HUES6 (cell line): ENCODE measurements at regions not wholly inside any gene's neighbourhood (a gene's known extent, or its start where the extent isn't known, plus 50 kb on each side); places are given as distances from the start of the nearest gene placed in this dataset.
"Not testable (repeated sequence)": the region's sequence is repeated elsewhere in the genome, so short reads cannot be mapped to it uniquely, and the experiment has no call there.

Experiments used
- H3K27ac ChIP-seq: 2 replicates; pipeline ENCODE4 v1.7.0; 2013; ENCODE audit warnings: low read depth, mild to moderate bottlenecking, low read length, inconsistent platforms
- H3K27me3 ChIP-seq: 2 replicates; pipeline ENCODE4 v1.6.1; 2013; ENCODE audit warnings: low read length; ENCODE audit not compliant: control insufficient read depth, insufficient read depth
- H3K36me3 ChIP-seq: 2 replicates; pipeline ENCODE4 v1.6.1; 2013; ENCODE audit warnings: low read length; ENCODE audit not compliant: control insufficient read depth, insufficient read depth
- H3K4me1 ChIP-seq: 2 replicates; pipeline ENCODE4 v1.6.1; 2013; ENCODE audit warnings: low read length; ENCODE audit not compliant: control insufficient read depth, insufficient read depth
- H3K4me3 ChIP-seq: 2 replicates; pipeline ENCODE4 v1.5.1; 2013; ENCODE audit warnings: low read depth, low read length
- H3K9ac ChIP-seq: one replicate; pipeline ENCODE4 v1.6.1; 2013; ENCODE audit warnings: mild to moderate bottlenecking, low read length
- H3K9me3 ChIP-seq: 2 replicates; pipeline ENCODE4 v1.6.1; 2013; ENCODE audit warnings: low read depth, low read length; ENCODE audit not compliant: control insufficient read depth, insufficient read depth

DNA sequence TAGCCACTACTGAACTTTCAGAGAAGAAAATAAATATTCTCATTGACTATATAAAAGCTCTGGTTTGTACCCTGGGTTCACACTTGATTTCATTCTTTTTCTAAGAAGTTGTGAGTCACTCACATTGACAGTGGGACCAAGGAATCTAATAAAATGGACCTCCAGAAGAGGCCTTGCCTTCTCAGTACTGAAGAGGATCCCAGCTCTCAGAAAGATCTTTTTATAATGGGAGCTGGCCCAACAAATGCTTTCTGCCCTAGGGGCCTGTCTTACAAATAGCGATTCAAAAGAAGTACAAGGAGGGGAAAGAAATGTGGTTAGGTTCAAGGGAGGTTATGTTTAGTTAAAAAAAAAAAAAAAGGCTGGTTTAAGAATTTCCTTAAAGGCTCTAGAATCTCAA lies 237.9 kb downstream of the ISL1 start:
- Histone ChIP-seq H3K9ac (no peak overlapping the region), H3K9me3 (peaks cover 3% of the 10 kb centered on the region; the same call in 1 of the 2 replicates), H3K27ac (no peak overlapping the region), H3K27me3 (no peaks in the 10 kb centered on the region), H3K4me1 (peaks cover 21% of the 10 kb centered on the region), H3K4me3 (no peak overlapping the region), H3K36me3 (no peaks in the 10 kb centered on the region)

DNA sequence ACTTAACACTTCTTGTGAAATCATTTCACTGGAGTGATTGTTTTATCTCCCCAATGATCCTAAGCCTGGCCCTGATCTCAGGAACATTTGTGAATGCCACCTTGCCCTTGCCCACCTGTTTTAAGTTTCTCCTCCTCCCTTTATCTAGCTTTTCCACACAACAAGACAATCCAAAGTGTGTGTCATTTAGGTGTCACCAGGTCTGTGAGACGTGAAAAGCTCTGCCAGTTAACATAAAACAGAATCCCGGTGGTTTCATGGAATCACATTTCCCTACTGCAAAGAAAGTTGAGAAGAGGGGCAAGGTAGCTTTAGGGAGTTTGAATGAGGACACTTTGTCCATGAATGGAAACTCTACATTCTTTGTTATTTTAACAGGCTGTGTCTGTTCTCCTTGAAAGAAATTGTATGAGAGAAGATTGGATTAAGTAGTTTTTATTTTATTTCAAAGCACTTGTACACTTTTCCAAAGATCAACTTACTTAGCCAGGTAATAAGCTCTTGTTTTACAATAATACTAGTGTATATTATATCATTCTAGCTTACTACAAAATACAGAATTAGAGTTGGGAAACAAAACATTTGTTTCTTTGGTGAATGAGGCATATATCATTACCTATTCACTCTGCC lies 239.0 kb downstream of the ISL1 start:
- peaks cover 20% of the 10 kb centered on the region for H3K4me1 ChIP-seq
- no peak overlapping the region for H3K27ac ChIP-seq
- no peak overlapping the region for H3K4me3 ChIP-seq
- no peaks in the 10 kb centered on the region for H3K36me3 ChIP-seq
- no peaks in the 10 kb centered on the region for H3K27me3 ChIP-seq
- H3K9ac ChIP-seq: no peak overlapping the region
- H3K9me3 ChIP-seq: peaks cover 3% of the 10 kb centered on the region; the same call in 1 of the 2 replicates

DNA sequence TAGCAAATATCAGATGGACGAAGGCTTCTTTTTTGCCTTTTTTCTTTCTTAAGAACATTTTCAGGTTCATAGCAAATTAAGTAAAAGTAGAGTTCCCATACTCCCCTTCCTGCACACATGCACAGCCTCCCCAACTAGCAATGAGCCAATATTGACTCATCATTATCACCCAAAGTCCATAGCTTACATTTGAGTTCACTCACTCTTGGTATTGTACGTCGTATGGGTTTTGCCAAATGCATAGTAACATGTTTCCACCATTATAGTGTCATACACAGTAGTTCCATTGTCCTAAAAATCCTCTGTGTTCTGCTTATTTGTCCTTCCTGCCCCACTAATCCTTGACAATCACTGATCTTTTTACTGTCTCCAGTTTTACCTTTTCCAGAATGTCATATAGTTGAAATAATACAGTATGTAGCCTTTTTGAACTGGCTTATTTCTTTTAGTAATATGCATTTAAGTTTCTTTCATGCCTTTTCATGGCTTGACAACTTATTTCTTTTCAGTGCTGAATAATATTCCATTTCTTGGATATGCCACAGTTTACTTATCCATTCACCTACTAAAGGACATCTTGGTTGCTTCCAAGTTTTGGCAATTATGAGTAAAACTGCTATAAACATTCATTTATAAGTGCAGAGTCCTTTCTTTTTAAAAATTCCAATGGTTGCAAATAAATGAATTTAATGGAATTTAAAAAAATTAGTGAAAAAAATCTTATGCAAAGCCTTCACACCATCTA lies 242.1 kb downstream of the ISL1 start:
- Histone ChIP-seq H3K27me3 (no peaks in the 10 kb centered on the region), H3K4me1 (peaks cover 16% of the 10 kb centered on the region), H3K36me3 (no peaks in the 10 kb centered on the region), H3K9ac (no peak overlapping the region), H3K27ac (no peak overlapping the region), H3K4me3 (no peak overlapping the region), H3K9me3 (peaks cover 3% of the 10 kb centered on the region; the same call in 1 of the 2 replicates)

DNA sequence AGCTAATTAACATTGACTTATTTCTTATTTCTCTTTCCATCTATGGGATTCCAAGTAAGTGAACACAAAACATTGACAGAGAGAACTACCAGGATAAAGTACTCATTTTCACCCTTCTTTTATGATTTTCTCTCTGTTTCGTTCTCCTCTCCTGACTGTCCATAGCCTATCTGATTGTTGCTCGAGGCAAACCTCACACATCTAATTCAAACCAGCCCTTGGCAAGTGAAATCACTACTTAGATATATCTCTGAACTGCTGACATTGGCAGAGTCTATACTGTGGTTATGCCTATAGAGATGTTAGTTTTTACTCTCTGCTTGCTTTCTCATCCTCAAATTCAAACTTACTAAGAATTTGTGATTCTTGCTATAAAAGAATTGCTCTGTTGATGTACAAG lies 248.8 kb downstream of the ISL1 start:
- H3K4me3 ChIP-seq: no peak overlapping the region
- H3K27me3 ChIP-seq: no peaks in the 10 kb centered on the region
- H3K9ac ChIP-seq: no peak overlapping the region
- no peaks in the 10 kb centered on the region for H3K36me3 ChIP-seq
- H3K9me3 ChIP-seq: peaks cover 11% of the 10 kb centered on the region; the same call in 1 of the 2 replicates
- H3K27ac ChIP-seq: no peak overlapping the region
- H3K4me1 ChIP-seq: no peaks in the 10 kb centered on the region

DNA sequence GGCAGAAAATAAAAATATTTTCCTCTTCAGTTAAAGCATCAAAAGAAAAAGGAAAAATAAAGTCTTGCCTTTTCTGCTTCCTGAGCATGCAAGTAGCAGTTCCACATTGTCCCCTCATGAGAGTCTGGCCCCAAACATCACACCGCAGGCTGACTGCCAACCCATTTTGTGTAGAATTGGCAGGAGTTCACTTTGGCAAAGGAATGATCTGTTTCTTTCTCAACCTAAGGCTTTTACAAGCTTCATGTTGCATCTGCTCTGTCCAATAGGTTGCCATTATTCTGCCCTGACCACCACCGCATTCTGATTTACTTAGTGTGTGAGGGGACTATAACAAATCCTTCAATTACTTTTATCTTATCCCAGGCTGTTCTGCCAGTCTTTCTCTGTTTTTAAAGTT lies 249.5 kb downstream of the ISL1 start:
- no peak overlapping the region for H3K27ac ChIP-seq
- no peaks in the 10 kb centered on the region for H3K36me3 ChIP-seq
- H3K4me1 ChIP-seq: no peaks in the 10 kb centered on the region

DNA sequence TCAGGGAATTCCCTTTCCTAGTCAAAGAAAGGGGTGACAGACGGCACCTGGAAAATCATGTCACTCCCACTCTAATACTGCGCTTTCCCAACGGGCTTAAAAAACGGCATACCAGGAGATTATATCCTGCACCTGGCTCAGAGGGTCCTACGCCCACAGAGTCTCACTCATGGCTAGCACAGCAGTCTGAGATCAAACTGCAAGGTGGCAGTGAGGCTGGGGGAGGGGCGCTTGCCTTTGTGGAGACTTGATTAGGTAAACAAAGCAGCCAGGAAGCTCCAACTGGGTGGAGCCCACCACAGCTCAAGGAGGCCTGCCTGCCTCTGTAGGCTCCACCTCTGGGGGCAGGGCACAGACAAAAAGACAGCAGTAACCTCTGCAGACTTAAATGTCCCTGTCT lies 253.7 kb downstream of the ISL1 start:
- peaks cover 11% of the 10 kb centered on the region; the same call in 1 of the 2 replicates for H3K9me3 ChIP-seq
- not testable (repeated sequence) for H3K4me1 ChIP-seq, H3K36me3 ChIP-seq, H3K27me3 ChIP-seq, H3K27ac ChIP-seq, H3K9ac ChIP-seq, H3K4me3 ChIP-seq

More for the DNA sequence above, 249.5 kb downstream of the ISL1 start:
- H3K9me3 ChIP-seq: peaks cover 11% of the 10 kb centered on the region; the same call in 1 of the 2 replicates
- H3K27me3 ChIP-seq: no peaks in the 10 kb centered on the region
- no peak overlapping the region for H3K9ac ChIP-seq
- no peak overlapping the region for H3K4me3 ChIP-seq

DNA sequence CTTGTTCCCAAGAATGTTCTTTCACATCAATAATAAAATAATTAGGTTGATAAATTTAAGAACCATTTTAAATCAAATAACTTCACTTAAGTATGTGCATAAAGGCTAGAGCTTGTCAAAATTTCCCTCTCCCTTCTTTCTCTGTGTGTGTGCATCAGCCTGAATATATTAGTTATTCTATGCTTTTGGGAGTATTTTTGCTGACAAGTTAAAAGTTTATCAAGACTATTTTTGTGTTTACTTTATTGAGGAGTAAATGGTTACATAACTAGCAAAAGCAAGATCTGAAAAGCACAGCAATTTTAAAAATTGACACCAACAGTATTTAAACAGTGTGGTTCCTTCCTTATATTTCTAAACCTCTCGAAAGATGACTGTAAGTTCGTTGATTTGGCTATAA lies 261.7 kb downstream of the ISL1 start:
- Histone ChIP-seq H3K9me3 (0 out of 2 replicates have a peak, but pooled peaks cover 2% of the 10 kb centered on the region), H3K27ac (no peak overlapping the region), H3K4me1 (no peaks in the 10 kb centered on the region), H3K9ac (no peak overlapping the region), H3K27me3 (no peaks in the 10 kb centered on the region), H3K4me3 (no peak overlapping the region), H3K36me3 (no peaks in the 10 kb centered on the region)

DNA sequence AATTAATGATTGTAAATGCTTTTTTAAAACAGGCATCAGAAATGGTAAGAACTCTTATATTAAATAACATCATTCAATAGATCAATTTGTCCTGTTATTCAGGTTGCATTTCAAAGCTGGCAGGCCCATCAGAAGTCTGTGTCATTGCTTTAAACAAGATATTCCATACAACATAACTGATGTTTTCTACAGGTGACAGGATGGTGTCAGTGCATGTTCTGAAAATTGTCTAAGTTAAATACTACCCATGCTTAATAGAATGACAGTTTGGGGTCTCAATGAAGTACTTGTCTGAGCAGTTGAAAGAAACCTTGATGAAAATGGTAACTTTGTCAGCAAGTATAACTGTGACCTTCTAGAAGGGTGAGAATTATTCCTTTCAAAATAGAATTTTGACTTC lies 263.2 kb downstream of the ISL1 start:
- Histone ChIP-seq H3K27me3 (no peaks in the 10 kb centered on the region), H3K9ac (no peak overlapping the region), H3K4me1 (no peaks in the 10 kb centered on the region)

DNA sequence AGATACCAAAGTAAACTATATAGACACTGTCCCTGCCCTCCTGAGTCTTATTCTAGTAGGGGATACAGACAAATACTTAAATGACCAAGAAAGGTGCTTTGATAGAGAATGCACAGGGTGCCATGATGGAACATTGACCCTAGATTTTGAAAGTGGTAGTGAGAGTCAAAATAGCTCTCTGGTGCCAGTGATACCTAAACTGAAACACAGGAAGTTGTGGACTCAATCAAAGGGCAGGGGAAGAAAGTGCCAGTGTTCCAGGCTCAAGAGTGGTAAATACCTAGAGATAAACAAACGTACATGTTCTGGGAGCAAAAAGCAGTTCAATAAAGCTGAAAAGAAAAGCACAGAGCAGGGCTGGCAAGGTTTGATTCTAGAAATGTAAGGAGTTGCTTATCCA lies 267.6 kb downstream of the ISL1 start:
- Histone ChIP-seq H3K27me3 (no peaks in the 10 kb centered on the region), H3K4me3 (no peak overlapping the region), H3K9me3 (0 out of 2 replicates have a peak, but pooled peaks cover 2% of the 10 kb centered on the region), H3K36me3 (no peaks in the 10 kb centered on the region), H3K9ac (no peak overlapping the region), H3K27ac (no peak overlapping the region), H3K4me1 (peaks cover 5% of the 10 kb centered on the region)

More for the DNA sequence above, 263.2 kb downstream of the ISL1 start:
- no peak overlapping the region for H3K4me3 ChIP-seq
- no peak overlapping the region for H3K27ac ChIP-seq
- 0 out of 2 replicates have a peak, but pooled peaks cover 2% of the 10 kb centered on the region for H3K9me3 ChIP-seq
- H3K36me3 ChIP-seq: no peaks in the 10 kb centered on the region

DNA sequence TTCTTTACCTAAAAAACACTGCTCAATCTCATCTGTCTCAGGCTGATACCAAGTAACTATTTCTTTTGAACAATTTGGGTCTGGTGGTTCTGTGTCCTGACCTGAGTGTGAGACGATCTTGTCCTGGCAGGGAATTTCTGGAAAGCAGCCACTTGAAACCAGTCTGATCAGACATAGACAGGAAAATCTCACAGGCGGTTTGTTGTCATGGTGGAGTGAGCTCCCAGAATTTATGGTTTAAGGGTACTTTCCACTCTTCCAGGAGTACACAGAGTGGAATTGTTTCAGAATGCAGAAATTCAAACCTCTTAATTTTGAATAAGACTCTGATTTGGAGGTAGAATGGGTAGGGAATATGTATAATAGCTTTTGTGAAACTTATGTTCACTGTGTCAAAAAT lies 268.2 kb downstream of the ISL1 start:
- Histone ChIP-seq H3K4me3 (no peak overlapping the region), H3K27me3 (no peaks in the 10 kb centered on the region), H3K27ac (no peak overlapping the region), H3K36me3 (no peaks in the 10 kb centered on the region), H3K9ac (no peak overlapping the region), H3K4me1 (peaks cover 5% of the 10 kb centered on the region), H3K9me3 (0 out of 2 replicates have a peak, but pooled peaks cover 2% of the 10 kb centered on the region)

DNA sequence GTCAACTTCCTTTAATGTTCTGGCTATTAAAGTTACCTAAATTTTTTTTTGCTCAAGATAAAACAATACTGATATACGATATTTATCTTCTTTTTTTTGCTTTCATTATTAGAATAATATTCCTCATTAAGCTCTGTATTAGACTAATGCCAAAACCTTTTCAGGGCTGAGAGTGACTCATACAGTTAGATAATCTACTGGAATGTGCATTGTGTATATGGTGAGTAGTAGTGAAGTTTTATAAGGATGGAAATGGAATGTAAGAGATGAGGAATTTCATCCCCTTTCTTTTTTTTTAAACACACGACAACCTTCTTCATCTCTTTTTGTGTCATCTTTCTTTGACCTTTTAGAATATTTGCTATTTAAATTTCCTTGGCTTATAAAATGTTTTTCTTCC lies 268.6 kb downstream of the ISL1 start:
- H3K36me3 ChIP-seq: no peaks in the 10 kb centered on the region
- H3K27me3 ChIP-seq: no peaks in the 10 kb centered on the region
- peaks cover 5% of the 10 kb centered on the region for H3K4me1 ChIP-seq
- no peak overlapping the region for H3K27ac ChIP-seq
- H3K9ac ChIP-seq: no peak overlapping the region
- H3K9me3 ChIP-seq: 0 out of 2 replicates have a peak, but pooled peaks cover 2% of the 10 kb centered on the region
- no peak overlapping the region for H3K4me3 ChIP-seq
